ENCODE measurements at regions not wholly inside any gene's neighbourhood (a gene's known extent, or its start where the extent isn't known, plus 50 kb on each side); places are given as distances from the start of the nearest gene placed in this dataset.
"Not testable (repeated sequence)": the region's sequence is repeated elsewhere in the genome, so short reads cannot be mapped to it uniquely, and the experiment has no call there.

GRCh38 chr2:150259746-150260145, 227.7 kb downstream of the RND3 start:
- DNase-seq: no peak

- no peak for DNase-seq
Measured at GRCh38 chr2:150258781-150259307, 228.6 kb downstream of the RND3 start.

DNA sequence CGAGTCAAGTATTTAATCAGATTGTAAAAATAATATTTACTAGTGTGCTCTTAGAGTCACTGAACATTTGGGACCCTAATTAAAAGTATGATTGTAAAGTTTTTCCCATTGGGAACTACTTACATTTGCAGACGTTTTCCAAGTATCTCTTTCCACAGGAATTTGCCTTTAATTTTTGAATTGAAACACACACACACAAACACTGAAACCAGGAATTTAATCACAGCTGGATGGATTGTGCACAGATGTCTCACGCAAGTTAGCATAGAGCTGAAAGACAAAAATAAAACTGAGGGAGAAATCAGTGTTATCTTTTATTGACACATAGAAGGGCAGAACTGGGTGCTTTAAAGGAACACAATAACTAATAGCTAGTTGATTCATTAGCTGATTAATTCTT, 230.7 kb downstream of the RND3 start:
- DNase-seq: no peak

DNA sequence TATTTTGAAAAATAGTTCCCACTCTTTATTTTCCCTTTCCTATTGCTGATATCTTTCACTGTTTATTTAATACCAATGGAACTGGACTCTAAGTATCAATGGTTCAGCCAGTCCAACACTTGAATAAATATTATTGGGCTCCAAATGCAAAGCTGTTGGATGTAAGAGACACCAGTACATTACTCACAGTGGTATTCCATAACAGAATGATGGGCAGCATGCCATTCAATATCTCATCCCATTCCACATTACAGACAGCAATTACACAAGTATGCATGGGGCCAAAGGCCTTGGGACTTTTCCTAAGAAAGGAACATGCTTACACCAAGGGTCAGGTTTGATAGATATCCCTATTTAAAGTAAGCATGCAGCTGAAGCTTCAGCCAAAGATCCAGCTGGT, 231.9 kb downstream of the RND3 start:
- DNase-seq: no peak

GRCh38 chr2:150249735-150250134, 237.7 kb downstream of the RND3 start:
- DNase-seq: not testable (repeated sequence)

DNA sequence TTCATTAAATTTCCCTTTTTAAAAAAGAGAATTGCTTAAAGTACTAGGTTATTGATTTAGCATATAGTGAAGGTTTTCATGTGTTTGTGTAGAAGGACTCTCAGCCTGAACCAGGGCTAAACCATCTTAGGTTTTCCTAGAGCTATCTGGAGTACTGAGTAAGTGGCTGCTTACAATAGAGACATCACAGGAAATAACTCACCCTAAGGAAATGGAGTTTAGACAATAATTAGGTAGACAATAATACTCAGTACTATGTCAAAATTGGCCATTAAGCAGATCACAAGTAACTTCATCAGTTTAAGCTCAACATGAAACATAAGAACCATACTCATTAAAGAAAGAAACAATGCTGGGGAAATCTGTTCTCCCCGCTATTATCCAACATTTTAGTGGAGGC, 240.0 kb downstream of the RND3 start:
- no peak for DNase-seq

GRCh38 chr2:150234787-150235446, 252.6 kb downstream of the RND3 start:
- DNase-seq: peak; percentile 73

DNA sequence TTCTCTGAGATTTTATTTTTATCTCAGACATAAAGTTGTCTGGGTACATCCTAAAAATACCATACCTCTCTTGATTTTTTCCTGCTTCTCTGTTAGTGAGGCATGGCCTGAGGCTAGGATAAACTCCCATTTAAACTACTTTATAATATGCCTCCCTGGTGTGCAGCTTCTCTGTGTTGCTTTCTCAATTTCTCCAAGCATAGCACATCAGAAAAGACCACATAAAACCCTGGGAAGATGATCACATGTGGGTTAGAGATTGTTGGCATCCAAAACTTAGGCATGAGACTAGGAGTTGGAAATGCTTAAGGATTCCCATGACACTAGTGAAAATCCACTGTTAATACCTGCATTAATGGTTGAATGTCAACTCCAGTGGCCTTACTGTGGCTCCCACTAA, 254.6 kb downstream of the RND3 start:
- DNase-seq: no peak

DNA sequence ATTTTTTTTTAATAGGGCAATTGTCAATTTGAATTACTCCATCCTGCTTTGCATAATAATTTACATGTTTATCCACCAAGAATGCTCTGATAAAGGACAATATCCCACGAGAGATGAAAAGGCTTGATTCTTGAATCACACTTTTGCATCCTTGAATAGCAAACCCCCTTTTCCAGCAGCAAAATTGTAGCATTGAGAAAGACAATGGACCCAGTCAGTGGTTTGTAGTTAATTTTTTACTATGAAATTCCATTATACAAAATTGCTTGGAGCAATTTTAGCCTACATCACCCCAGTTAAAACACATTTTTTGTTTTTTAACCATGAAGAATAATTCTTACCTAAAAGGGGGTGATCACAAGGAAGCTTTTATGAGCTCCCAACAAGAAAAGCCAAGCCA, 255.1 kb downstream of the RND3 start:
- no peak for DNase-seq

DNA sequence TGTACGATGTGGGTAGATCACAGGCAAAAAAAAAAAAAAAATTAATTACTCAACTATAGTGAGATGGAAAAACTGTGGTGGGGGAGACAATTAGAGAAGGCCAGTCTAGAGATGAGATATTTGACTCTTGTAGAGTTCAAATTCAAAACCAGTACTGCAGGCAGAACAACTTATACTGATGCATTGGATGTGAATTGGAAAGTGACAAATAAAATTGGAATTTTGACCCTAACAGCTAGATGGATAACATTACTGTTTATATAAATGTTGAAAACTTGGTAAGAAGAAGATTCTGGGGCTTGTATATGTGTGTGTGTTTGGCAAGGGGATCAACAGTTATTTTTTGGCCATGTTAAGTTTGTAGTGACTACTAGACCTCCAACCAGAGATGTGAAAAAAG, 256.9 kb downstream of the RND3 start:
- no peak for DNase-seq

DNA sequence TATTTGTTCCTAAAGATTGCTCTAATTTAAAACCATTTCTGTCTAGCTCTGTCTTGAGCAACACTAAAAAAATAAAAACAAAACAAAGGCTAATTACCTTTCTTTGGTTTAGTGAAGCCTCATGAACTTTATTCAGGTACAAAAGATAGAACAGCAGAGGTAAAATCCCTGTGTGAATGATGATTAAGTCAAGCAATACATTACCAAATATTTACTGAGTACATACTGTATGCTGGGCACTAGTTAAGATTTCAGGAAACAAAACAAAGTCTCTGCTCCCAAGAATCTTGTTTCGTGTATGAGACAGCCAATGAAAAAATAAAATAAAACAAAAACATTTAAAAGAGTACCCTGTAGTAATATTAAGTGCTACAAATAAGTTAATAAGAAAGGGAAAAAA, 257.5 kb downstream of the RND3 start:
- DNase-seq: no peak

DNA sequence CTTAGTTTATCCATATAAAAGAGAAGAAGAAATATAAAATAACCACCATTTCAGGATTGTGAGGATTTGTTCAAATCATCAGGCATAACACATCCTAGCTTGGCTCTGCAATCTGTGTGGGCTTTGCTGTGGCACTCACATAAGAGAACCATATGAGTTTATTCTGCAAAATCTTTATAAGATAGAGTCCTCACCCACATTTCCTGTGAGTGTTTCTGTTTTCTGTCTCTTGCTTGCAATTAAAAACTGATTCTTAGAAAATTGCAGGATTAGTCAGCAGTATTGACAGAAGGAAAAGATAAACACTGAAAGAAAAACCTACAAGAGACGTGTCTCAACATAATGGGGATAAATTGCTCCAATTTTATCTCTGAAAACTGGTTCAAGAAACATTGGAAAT, 258.5 kb downstream of the RND3 start:
- DNase-seq: no peak

GRCh38 chr2:150225030-150225429, 262.4 kb downstream of the RND3 start:
- no peak for DNase-seq

DNA sequence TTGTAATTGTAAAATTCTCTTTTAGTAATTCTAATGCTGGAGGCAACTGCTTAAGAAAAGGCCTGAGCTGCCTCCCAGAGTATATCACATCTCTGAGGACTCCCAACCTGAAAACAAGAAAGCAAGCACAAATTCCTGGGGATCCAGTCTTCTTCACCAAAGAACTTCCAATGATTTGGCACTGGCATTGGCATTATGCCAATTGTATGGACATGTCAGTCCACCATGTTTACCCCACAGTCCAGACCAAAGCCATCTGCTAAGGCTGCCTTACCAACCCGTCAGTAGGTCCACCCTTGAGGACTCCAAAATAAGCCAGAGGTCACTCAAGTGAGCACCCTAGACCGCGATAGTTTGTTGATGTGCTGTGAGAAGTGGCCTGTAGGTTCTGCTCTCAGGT, 263.1 kb downstream of the RND3 start:
- no peak for DNase-seq

- DNase-seq: no peak
Measured at GRCh38 chr2:150222942-150223341, 264.5 kb downstream of the RND3 start.

GRCh38 chr2:150222379-150222778, 265.1 kb downstream of the RND3 start:
- no peak for DNase-seq

- no peak for DNase-seq
Measured at GRCh38 chr2:150219861-150220260, 267.6 kb downstream of the RND3 start.

DNA sequence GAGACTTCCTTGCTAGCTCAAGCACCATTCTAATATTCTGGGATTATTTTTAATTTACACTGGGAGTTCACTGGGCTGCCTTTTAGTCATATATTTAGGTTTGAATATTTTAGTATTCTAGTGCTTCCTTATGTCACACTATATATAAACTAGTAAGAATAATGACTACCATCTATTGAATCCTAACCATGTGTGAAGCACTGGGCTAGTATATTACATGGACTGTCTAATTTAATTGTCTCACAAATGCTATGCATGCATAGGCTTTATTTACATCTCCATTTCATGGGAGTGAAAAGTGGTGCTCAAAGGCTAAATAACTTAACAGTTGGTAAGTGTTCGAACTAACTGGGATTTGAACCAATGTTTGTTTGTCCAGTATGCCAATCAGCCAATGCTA, 272.4 kb downstream of the RND3 start:
- DNase-seq: no peak

DNA sequence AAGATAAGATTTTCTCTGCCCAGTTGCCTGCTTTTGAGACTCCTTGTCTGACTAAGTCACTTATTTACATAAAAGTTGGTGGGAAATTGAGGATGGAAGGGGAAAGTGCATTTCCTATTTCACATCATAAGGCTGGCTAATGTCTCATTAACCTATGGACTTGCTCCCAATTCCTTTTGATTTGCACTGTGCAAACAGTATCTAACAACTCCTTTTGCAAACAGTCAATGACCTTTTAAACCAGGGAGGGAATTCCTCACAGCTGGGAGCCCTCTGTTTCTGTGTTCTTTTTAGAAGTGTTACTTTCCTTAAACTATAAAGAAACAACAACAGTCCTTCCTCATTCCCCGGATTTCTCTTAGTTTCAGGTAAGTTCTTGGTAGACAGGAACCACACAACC, 272.8 kb downstream of the RND3 start:
- DNase-seq: no peak

- no peak for DNase-seq
Measured at GRCh38 chr2:150212722-150213171, 274.7 kb downstream of the RND3 start.

DNA sequence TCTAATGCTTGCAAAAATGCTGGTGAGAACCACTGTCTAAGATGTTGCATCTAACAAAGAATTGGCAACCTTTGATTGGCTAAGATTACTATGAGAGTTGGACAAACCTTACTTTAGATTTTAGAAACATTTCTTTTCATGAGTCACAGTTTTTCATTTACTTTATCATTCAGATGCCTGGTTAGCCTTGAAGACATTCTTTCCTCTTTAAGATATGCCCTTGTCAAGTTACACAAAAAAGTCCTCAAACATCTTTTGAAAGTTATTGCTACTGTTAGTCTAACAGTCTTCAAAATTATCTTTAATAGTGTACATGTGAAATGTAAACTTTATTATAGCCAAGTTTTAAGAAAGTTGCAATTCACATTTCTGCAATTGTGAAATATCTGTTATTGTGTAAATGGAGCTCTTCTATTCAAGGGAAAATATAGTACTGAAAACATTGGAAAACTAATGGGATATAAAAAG, 276.3 kb downstream of the RND3 start:
- DNase-seq: no peak

DNA sequence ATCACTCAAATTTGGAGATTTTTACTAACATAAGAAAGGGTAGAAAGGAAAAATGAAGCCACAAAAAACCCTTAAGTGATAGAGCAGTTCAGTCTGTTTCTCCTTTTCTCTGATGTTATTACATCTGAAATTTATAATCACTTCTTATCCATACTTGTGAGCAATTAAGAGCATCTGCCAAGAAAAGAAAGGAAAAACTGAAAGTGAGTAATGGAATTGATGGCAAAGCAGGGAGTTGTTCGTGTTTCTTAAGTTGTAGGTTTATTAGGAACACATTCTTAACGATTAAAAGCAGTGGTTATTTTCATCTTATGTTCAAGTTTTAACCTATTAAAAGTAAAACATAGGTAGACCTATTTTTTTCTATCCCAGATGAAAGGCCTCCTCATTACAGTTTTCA, 277.7 kb downstream of the RND3 start:
- DNase-seq: no peak

GRCh38 chr2:150208689-150209088, 278.8 kb downstream of the RND3 start:
- no peak for DNase-seq

- DNase-seq: peak; percentile 87
Measured at GRCh38 chr2:150207979-150208378, 279.5 kb downstream of the RND3 start.

DNA sequence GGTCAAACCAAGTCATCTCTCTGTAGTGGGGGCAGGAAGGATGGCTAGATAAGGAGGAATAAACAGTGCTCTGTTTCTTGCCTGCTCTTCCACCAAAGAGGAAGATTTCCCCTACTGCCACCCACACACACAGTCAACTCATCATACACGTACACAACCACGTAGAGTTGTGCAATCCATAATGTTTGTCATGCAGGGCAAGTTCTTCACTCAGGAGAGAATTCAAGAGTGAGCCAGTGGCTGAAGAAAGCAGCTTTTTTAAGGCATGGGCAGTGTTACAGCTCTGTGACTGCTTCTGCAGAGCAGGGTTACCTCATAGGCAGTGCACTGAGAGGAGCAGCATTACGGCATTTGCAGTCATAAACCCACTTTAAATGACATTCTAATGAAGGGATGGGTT, 283.0 kb downstream of the RND3 start:
- no peak for DNase-seq

Measured in NCI-H1436 treated with DMSO at 0.1 percent for 48 hours (cell line).